AG04450 (cell line): ENCODE measurements at regions not wholly inside any gene's neighbourhood (a gene's known extent, or its start where the extent isn't known, plus 50 kb on each side); places are given as distances from the start of the nearest gene placed in this dataset.

ENCODE experiments used
- CTCF ChIA-PET: fragments of 300-600, 350-600 bp; formaldehyde crosslinking; extraction: SDS; loops from one replicate; lab custom pipeline; 2022; ENCODE audit warnings: antibody characterized with exemption, inconsistent platforms; lab: Charles Lee
- POLR2A ChIA-PET: fragments of 350-600 bp; formaldehyde crosslinking; extraction: SDS; loops from one replicate; lab custom pipeline; 2021; ENCODE audit warnings: antibody characterized with exemption, inconsistent platforms; lab: Yijun Ruan, JAX
- DNase-seq: peaks from one replicate; pipeline ENCODE4 v3.0.0-alpha.2; 2011; ENCODE audit warnings: low read depth, low spot score
- H3K27ac ChIP-seq: one replicate; pipeline ENCODE4 v1.5.1; 2012; ENCODE audit warnings: low read depth, low read length, control low read depth
- H3K27me3 ChIP-seq: one replicate; pipeline ENCODE4 v1.6.0; 2012; ENCODE audit warnings: low read length; ENCODE audit not compliant: control insufficient read depth, insufficient read depth
- H3K4me3 ChIP-seq: 2 replicates; pipeline ENCODE4 v1.5.1; 2011; ENCODE audit warnings: mild to moderate bottlenecking, low read depth, low read length, control low read depth
- H3K9me3 ChIP-seq: 2 replicates; pipeline ENCODE4 v1.5.1; 2012; ENCODE audit warnings: low read length; ENCODE audit not compliant: control insufficient read depth, insufficient read depth
- TF ChIP-seq, protein P1 (sequence below): IDR thresholded peaks from 2 replicates; pipeline ENCODE4 v1.5.1; 2011; ENCODE audit warnings: low read depth, low read length, control low read depth, inconsistent platforms

DNA sequence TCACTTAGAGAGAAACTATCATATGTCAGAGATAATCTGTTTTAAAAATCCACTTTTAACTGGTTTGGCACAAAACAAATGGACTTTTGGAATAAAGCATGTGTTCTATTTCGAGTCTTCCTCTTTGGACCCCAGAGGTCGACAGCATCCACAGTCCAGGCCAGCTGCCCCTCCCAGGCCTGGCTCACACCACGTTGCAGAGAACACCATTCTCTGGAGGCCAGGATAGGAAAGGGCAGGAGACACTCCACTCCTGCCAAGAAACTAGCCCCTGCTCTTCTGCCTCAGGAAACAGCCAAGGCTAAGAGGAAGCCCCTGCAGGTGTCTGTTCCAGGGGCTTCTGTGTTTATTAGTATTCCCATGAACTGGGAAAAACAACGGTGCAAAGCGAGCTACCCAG lies 456.6 kb upstream of the ID2 start:
- H3K9me3 ChIP-seq: no peaks in the 10 kb centered on the region; the same call in 1 of the 2 replicates
- CTCF ChIA-PET: interaction anchor here (0.6 kb wide), 1 partner anchor 455 kb away, joined by 4 read pairs; no protein-coding TSS in a partner anchor

DNA sequence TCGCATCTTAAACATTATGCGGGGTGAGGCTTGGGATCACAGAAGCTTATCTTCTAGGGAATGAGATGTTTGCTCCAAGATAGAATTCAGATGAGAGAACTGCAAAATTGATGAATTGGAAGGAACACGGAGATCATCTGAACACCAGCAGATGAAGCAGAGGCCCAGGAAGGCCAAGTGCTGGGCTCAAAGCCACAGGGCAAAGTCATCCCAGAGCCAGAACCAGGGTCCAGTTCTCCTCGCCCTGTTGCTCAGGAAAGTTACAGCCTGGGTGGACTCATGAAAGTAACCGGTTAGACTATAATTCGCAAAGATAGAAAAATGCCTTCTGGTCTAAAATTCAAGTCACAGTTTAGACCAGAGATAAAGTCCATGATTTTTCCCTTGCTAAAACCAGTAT lies 456.1 kb upstream of the ID2 start:
- CTCF ChIA-PET: no interaction called here

More for the DNA sequence above, 456.6 kb upstream of the ID2 start:
- no peak for DNase-seq
- H3K27me3 ChIP-seq: no peaks in the 10 kb centered on the region
- TF ChIP-seq, protein P1, sequence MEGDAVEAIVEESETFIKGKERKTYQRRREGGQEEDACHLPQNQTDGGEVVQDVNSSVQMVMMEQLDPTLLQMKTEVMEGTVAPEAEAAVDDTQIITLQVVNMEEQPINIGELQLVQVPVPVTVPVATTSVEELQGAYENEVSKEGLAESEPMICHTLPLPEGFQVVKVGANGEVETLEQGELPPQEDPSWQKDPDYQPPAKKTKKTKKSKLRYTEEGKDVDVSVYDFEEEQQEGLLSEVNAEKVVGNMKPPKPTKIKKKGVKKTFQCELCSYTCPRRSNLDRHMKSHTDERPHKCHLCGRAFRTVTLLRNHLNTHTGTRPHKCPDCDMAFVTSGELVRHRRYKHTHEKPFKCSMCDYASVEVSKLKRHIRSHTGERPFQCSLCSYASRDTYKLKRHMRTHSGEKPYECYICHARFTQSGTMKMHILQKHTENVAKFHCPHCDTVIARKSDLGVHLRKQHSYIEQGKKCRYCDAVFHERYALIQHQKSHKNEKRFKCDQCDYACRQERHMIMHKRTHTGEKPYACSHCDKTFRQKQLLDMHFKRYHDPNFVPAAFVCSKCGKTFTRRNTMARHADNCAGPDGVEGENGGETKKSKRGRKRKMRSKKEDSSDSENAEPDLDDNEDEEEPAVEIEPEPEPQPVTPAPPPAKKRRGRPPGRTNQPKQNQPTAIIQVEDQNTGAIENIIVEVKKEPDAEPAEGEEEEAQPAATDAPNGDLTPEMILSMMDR: no peak
- no peak overlapping the region for H3K27ac ChIP-seq
- POLR2A ChIA-PET: no interaction called here
- H3K4me3 ChIP-seq: no peak overlapping the region

DNA sequence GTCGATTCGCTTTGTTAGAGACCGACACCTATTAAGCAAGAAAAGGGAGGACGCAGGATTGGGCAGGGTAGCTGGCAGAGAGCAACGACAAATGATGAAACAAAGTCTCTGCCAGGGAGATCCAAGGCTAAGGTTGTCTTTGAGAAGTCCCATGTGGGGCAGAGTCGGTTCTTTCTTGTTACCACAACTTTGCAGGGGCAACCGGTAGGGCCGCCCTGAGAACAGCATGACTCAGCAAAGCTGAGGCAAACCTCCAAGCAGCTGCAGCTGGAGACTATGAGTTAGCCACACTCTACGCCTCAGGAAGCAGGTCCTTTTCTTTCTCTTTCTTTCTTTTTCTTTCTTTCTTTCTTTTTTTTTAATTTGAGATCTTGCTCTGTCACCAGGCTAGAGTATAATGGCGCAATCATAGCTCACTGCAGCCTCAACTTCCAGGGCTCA lies 452.3 kb upstream of the ID2 start:
- POLR2A ChIA-PET: interaction anchor here (1.6 kb wide), 1 partner anchor 452 kb away, joined by 6 read pairs; the partner anchor contains the start of gene ID2
- H3K9me3 ChIP-seq: no peaks in the 10 kb centered on the region
- no peaks in the 10 kb centered on the region for H3K27me3 ChIP-seq
- TF ChIP-seq, protein P1: 0 out of 2 replicates have a peak, but pooled peaks have one; percentile 29
- no peak overlapping the region for H3K4me3 ChIP-seq
- peak; percentile 53 for DNase-seq
- H3K27ac ChIP-seq: peak overlapping the region; percentile 85
- CTCF ChIA-PET: no interaction called here

More for the DNA sequence above, 456.1 kb upstream of the ID2 start:
- POLR2A ChIA-PET: no interaction called here
- H3K27me3 ChIP-seq: no peaks in the 10 kb centered on the region
- no peak overlapping the region for H3K27ac ChIP-seq
- DNase-seq: no peak
- no peaks in the 10 kb centered on the region; the same call in 1 of the 2 replicates for H3K9me3 ChIP-seq
- no peak overlapping the region for H3K4me3 ChIP-seq
- TF ChIP-seq, protein P1: no peak

GRCh38 chr2:8230466-8230865 lies 451.4 kb upstream of the ID2 start:
- Histone ChIP-seq H3K4me3 (no peak overlapping the region), H3K27me3 (no peaks in the 10 kb centered on the region), H3K27ac (no peak overlapping the region), H3K9me3 (no peaks in the 10 kb centered on the region)
- no peak for DNase-seq
- TF ChIP-seq, protein P1: no peak
- ChIA-PET POLR2A (no interaction called here), CTCF (no interaction called here)

DNA sequence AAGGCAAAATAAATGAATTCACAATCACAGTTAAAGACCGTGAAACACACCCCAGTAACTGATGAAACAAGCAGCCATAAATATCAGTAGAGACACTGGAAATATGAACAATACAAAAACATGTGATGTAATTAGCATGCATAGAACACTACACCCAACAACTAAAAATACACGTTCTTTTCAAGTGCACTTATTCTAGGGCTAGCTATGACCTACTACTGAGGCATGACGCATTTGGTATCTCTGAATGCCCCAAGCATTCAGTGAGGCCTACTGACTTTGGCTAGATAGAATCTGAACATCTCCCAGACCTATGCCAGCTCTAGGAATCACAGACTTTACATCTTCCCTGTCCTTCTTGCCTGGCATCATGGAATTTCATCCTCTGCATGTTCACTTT lies 450.0 kb upstream of the ID2 start:
- CTCF ChIA-PET: no interaction called here
- Histone ChIP-seq H3K9me3 (no peaks in the 10 kb centered on the region), H3K27ac (no peak overlapping the region), H3K27me3 (peaks cover 1% of the 10 kb centered on the region), H3K4me3 (no peak overlapping the region)
- TF ChIP-seq, protein P1: no peak
- DNase-seq: no peak
- POLR2A ChIA-PET: no interaction called here
